NCI-H510A treated with DMSO at 0.1 percent for 48 hours (cell line): ENCODE measurements at regions not wholly inside any gene's neighbourhood (a gene's known extent, or its start where the extent isn't known, plus 50 kb on each side); places are given as distances from the start of the nearest gene placed in this dataset.

Source experiments
- DNase-seq: peaks from one replicate; lab custom pipeline; 2025; lab: John Stamatoyannopoulos, UW

GRCh38 chr19:31223740-31224534, 125.3 kb downstream of the TSHZ3 start:
- no peak for DNase-seq

GRCh38 chr19:31220540-31220939, 128.7 kb downstream of the TSHZ3 start:
- DNase-seq = no peak

- DNase-seq = no peak
Measured at GRCh38 chr19:31214997-31215396, 134.2 kb downstream of the TSHZ3 start.

- no peak for DNase-seq
Measured at GRCh38 chr19:31214086-31214485, 135.2 kb downstream of the TSHZ3 start.

GRCh38 chr19:31211088-31211487, 138.1 kb downstream of the TSHZ3 start:
- no peak for DNase-seq

GRCh38 chr19:31205887-31206518, 143.2 kb downstream of the TSHZ3 start:
- DNase-seq = no peak

GRCh38 chr19:31204115-31204514, 145.1 kb downstream of the TSHZ3 start:
- DNase-seq = no peak

GRCh38 chr19:31185261-31185660, 164.0 kb downstream of the TSHZ3 start:
- DNase-seq = no peak

GRCh38 chr19:31181535-31181934, 167.7 kb downstream of the TSHZ3 start:
- DNase-seq = no peak

GRCh38 chr19:31180907-31181306, 168.3 kb downstream of the TSHZ3 start:
- DNase-seq = no peak

GRCh38 chr19:31179471-31179852, 169.8 kb downstream of the TSHZ3 start:
- no peak for DNase-seq

GRCh38 chr19:31178833-31179470, 170.3 kb downstream of the TSHZ3 start:
- no peak for DNase-seq

- no peak for DNase-seq
Measured at GRCh38 chr19:31177246-31177645, 172.0 kb downstream of the TSHZ3 start.

- DNase-seq = no peak
Measured at GRCh38 chr19:31175564-31176348, 173.5 kb downstream of the TSHZ3 start.

- no peak for DNase-seq
Measured at GRCh38 chr19:31174948-31175347, 174.3 kb downstream of the TSHZ3 start.

GRCh38 chr19:31173991-31174390, 175.2 kb downstream of the TSHZ3 start:
- no peak for DNase-seq

GRCh38 chr19:31171936-31172335, 177.3 kb downstream of the TSHZ3 start:
- DNase-seq = no peak

- no peak for DNase-seq
Measured at GRCh38 chr19:31170046-31170445, 179.2 kb downstream of the TSHZ3 start.

- no peak for DNase-seq
Measured at GRCh38 chr19:31168106-31168625, 181.1 kb downstream of the TSHZ3 start.

- DNase-seq = no peak
Measured at GRCh38 chr19:31167690-31168089, 181.5 kb downstream of the TSHZ3 start.

GRCh38 chr19:31166206-31166605, 183.0 kb downstream of the TSHZ3 start:
- no peak for DNase-seq

GRCh38 chr19:31164791-31165251, 184.4 kb downstream of the TSHZ3 start:
- no peak for DNase-seq
